CD14-positive monocyte (primary cell): ENCODE measurements at regions not wholly inside any gene's neighbourhood (a gene's known extent, or its start where the extent isn't known, plus 50 kb on each side); places are given as distances from the start of the nearest gene placed in this dataset.

ENCODE experiments used
- DNase-seq, 3 donors: peaks; one replicate each; pipeline ENCODE4 v3.0.0-alpha.2; 2011 to 2022
- H2AFZ ChIP-seq: 2 replicates; pipeline ENCODE4 v1.6.0; 2012; ENCODE audit warnings: mild to moderate bottlenecking, low read depth, low read length, inconsistent platforms; ENCODE audit not compliant: insufficient read depth, poor library complexity, severe bottlenecking
- H3K27ac ChIP-seq, 2 donors: 1 replicate in 1 of 2; 2 replicates in 1 of 2; pipeline ENCODE4 v1.5.1; 2012 to 2013; ENCODE audit warnings: low read length in 2 of 2, control low read depth in 1 of 2, inconsistent platforms in 1 of 2, low read depth in 1 of 2, mild to moderate bottlenecking in 1 of 2
- H3K27me3 ChIP-seq, 2 donors: one replicate each; pipeline versions ENCODE4 v1.6.0 to v1.6.1; 2011 to 2013; ENCODE audit warnings: low read length in 2 of 2; ENCODE audit not compliant: control insufficient read depth in 2 of 2, insufficient read depth in 2 of 2
- H3K36me3 ChIP-seq, 2 donors: replicated peaks in 1 of 2; 1 replicate in 1 of 2; 2 replicates in 1 of 2; pipeline versions ENCODE4 v1.5.1 to v1.6.1; 2012 to 2013; ENCODE audit warnings: low read length in 2 of 2, control low read depth in 1 of 2, inconsistent platforms in 1 of 2, mild to moderate bottlenecking in 1 of 2; ENCODE audit not compliant: insufficient read depth in 2 of 2, control insufficient read depth in 1 of 2
- H3K4me1 ChIP-seq, 2 donors: 1 replicate in 1 of 2; 2 replicates in 1 of 2; pipeline versions ENCODE4 v1.5.1 to v1.6.1; 2012 to 2013; ENCODE audit warnings: low read length in 2 of 2, control low read depth in 1 of 2, inconsistent platforms in 1 of 2, mild to moderate bottlenecking in 1 of 2, moderate library complexity in 1 of 2; ENCODE audit not compliant: insufficient read depth in 2 of 2, control insufficient read depth in 1 of 2
- H3K4me2 ChIP-seq: replicated peaks from 2 replicates; pipeline ENCODE3; 2012; ENCODE audit warnings: low read length, moderate library complexity, mild to moderate bottlenecking; ENCODE audit not compliant: poor library complexity, severe bottlenecking; ENCODE audit errors: extremely low read depth
- H3K4me3 ChIP-seq, 3 experiments: fragments of 200-600 bp in 1 of 3; sonication (generic) in 1 of 3; replicated peaks in 1 of 3; 1 replicate in 2 of 3; 2 replicates in 1 of 3; pipeline ENCODE4 v1.5.1; 2011 to 2013; ENCODE audit warnings: low read length in 3 of 3, mild to moderate bottlenecking in 3 of 3, control low read depth in 2 of 3, low read depth in 2 of 3, inconsistent platforms in 1 of 3, moderate library complexity in 1 of 3
- H3K79me2 ChIP-seq: 2 replicates; pipeline ENCODE4 v1.6.0; 2012; ENCODE audit warnings: mild to moderate bottlenecking, control low read depth, inconsistent platforms, low read length, moderate library complexity; ENCODE audit not compliant: insufficient read depth
- H3K9ac ChIP-seq: 2 replicates; pipeline ENCODE4 v1.6.0; 2017; ENCODE audit warnings: low read length, mild to moderate bottlenecking; ENCODE audit not compliant: insufficient read depth, poor library complexity, severe bottlenecking
- H3K9me3 ChIP-seq, 2 donors: replicated peaks in 1 of 2; 1 replicate in 1 of 2; 2 replicates in 1 of 2; pipeline versions ENCODE4 v1.5.1 to v1.6.1; 2012 to 2013; ENCODE audit warnings: low read length in 2 of 2, control low read depth in 1 of 2; ENCODE audit not compliant: control insufficient read depth in 1 of 2, insufficient read depth in 1 of 2
- H4K20me1 ChIP-seq: 2 replicates; pipeline ENCODE4 v1.6.0; 2012; ENCODE audit warnings: mild to moderate bottlenecking, low read length, control low read depth, moderate library complexity; ENCODE audit not compliant: insufficient read depth
- H3K27ac Mint-ChIP-seq, 7 donors: one replicate each; pipeline ENCODE4 v1.8.0; 2020; ENCODE audit warnings: mild to moderate bottlenecking in 7 of 7, mixed read lengths in 7 of 7, moderate library complexity in 6 of 7, inconsistent platforms in 2 of 7
- H3K27me3 Mint-ChIP-seq, 3 donors: one replicate each; pipeline ENCODE4 v1.8.0; 2021 to 2022; ENCODE audit warnings: low read depth in 3 of 3, mild to moderate bottlenecking in 3 of 3, mixed read lengths in 3 of 3, moderate library complexity in 3 of 3, inconsistent platforms in 1 of 3
- H3K36me3 Mint-ChIP-seq, 2 donors: one replicate each; pipeline ENCODE4 v1.8.0; 2020; ENCODE audit warnings: mixed read lengths in 2 of 2, inconsistent platforms in 1 of 2, mild to moderate bottlenecking in 1 of 2
- H3K4me1 Mint-ChIP-seq: one replicate; pipeline ENCODE4 v1.8.0; 2020; ENCODE audit warnings: mild to moderate bottlenecking, mixed read lengths
- H3K4me3 Mint-ChIP-seq, 2 donors: one replicate each; pipeline ENCODE4 v1.8.0; 2020; ENCODE audit warnings: mild to moderate bottlenecking in 2 of 2, mixed read lengths in 2 of 2, moderate library complexity in 1 of 2
- H3K9me3 Mint-ChIP-seq, 7 donors: one replicate each; pipeline ENCODE4 v1.8.0; 2020 to 2022; ENCODE audit warnings: mixed read lengths in 7 of 7, mild to moderate bottlenecking in 6 of 7, moderate library complexity in 6 of 7, inconsistent platforms in 2 of 7
- intact Hi-C, 2 donors: fragments of 100-400 bp; cut with micrococcal nuclease; formaldehyde crosslinking; loops; one replicate each; pipeline versions ENCODE4 v1.15.0 to v1.15.1; 2023
- TF ChIP-seq, protein P1 (sequence below): fragments of 200-600 bp; IDR thresholded peaks from one replicate; pipeline ENCODE4 v1.8.0; 2022; ENCODE audit warnings: antibody characterized with exemption, mild to moderate bottlenecking

DNA sequence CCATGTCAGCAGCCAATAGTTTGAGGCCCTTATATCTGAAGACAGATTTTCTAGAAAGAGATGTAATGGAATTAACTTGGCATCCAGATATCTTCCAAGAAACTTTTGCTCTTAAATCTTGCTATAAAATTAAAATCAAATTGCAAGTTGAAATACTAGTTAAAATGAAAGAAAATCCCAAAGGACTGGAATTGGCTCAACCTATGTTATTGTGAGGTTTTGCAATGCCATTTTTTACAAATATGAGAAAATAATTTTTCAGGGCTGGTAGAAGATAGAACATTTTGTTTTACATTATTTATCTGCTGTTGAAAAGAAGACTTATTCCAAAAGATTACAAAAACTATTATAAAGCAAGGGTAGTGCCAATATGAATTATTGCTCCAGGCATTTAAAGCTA is 92.2 kb upstream of the AGTR1 start:
- TF ChIP-seq, protein P1, sequence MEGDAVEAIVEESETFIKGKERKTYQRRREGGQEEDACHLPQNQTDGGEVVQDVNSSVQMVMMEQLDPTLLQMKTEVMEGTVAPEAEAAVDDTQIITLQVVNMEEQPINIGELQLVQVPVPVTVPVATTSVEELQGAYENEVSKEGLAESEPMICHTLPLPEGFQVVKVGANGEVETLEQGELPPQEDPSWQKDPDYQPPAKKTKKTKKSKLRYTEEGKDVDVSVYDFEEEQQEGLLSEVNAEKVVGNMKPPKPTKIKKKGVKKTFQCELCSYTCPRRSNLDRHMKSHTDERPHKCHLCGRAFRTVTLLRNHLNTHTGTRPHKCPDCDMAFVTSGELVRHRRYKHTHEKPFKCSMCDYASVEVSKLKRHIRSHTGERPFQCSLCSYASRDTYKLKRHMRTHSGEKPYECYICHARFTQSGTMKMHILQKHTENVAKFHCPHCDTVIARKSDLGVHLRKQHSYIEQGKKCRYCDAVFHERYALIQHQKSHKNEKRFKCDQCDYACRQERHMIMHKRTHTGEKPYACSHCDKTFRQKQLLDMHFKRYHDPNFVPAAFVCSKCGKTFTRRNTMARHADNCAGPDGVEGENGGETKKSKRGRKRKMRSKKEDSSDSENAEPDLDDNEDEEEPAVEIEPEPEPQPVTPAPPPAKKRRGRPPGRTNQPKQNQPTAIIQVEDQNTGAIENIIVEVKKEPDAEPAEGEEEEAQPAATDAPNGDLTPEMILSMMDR: no peak
- no peaks in the 10 kb centered on the region for H3K27me3 Mint-ChIP-seq
- H3K27me3 ChIP-seq: no peaks in the 10 kb centered on the region
- H3K4me1 ChIP-seq: no peaks in the 10 kb centered on the region
- H3K36me3 Mint-ChIP-seq: no peaks in the 10 kb centered on the region
- H3K9me3 ChIP-seq: no peaks in the 10 kb centered on the region
- no peaks in the 10 kb centered on the region for H4K20me1 ChIP-seq
- H3K79me2 ChIP-seq: no peaks in the 10 kb centered on the region
- DNase-seq: no peak
- H3K27ac Mint-ChIP-seq: no peak overlapping the region
- H3K27ac ChIP-seq: no peak overlapping the region
- no peak overlapping the region for H3K4me3 ChIP-seq
- H3K4me3 Mint-ChIP-seq: no peak overlapping the region
- no peaks in the 10 kb centered on the region for H3K4me1 Mint-ChIP-seq
- no peak overlapping the region for H2AFZ ChIP-seq
- no peak overlapping the region for H3K9ac ChIP-seq
- H3K4me2 ChIP-seq: no peak overlapping the region
- no peaks in the 10 kb centered on the region for H3K36me3 ChIP-seq
- peaks cover 0 to 3% (median 0%) of the 10 kb centered on the region in 7 donors for H3K9me3 Mint-ChIP-seq
- intact Hi-C loops: no loop called here

DNA sequence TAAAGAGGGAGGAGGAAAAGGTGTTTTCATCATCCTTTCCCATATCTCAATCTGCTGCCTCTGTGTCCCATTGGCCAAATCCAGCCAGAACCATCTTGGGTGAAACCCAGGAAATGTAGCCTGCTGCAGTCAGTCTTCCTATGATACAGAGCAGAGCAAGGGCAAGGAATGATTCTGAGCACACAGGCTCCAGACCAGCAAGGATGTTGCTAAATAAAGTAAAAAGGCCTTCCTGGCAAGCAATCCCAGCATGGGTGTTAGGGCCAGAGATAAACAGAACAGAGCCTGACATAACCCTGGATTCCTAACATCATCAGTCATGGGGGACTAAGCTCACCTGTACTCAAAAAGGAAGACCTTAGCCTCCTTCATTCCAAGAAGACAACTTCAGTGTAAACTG is 90.7 kb upstream of the AGTR1 start:
- Histone ChIP-seq H3K27me3 (no peaks in the 10 kb centered on the region), H4K20me1 (no peaks in the 10 kb centered on the region), H3K4me3 (no peak overlapping the region), H3K9me3 (no peaks in the 10 kb centered on the region), H2AFZ (no peak overlapping the region), H3K27ac (no peak overlapping the region), H3K4me2 (no peak overlapping the region), H3K9ac (no peak overlapping the region), H3K36me3 (no peaks in the 10 kb centered on the region), H3K79me2 (no peaks in the 10 kb centered on the region), H3K4me1 (no peaks in the 10 kb centered on the region)
- Mint-ChIP-seq H3K27me3 (no peaks in the 10 kb centered on the region), H3K9me3 (peaks cover 0 to 3% (median 0%) of the 10 kb centered on the region in 7 donors), H3K36me3 (no peaks in the 10 kb centered on the region), H3K4me1 (no peaks in the 10 kb centered on the region), H3K27ac (no peak overlapping the region), H3K4me3 (no peak overlapping the region)
- intact Hi-C loops: no loop called here
- no peak for DNase-seq
- TF ChIP-seq, protein P1: no peak
